ENCODE measurements at regions not wholly inside any gene's neighbourhood (a gene's known extent, or its start where the extent isn't known, plus 50 kb on each side); places are given as distances from the start of the nearest gene placed in this dataset.

DNA sequence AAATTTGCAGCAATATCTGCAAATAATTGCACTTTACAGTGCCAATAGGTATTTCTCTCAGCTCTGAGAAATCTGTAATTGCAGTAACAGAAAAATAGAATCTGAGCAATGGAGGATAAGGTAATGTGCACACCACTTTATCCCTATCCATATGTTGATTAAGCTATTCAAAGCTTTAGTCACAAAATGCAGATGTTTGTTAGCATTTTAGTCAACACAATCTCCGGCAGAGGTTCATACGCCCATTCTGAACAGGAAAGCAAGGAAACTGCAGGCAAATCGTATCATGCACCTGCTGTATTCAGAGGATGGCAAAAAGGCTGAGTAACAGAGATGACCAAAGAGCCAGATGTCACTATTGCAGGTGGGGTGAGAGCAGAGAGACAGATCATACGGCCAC, 566.2 kb upstream of the CDH2 start:
- no peak for TF ChIP-seq GATA2 (IDR thresholded peaks at IDR 0.05; ENCODE audit: low read depth, low read length)
- no peak for TF ChIP-seq GATA3 (IDR thresholded peaks at IDR 0.05; ENCODE audit: low read depth, low read length)

All from SH-SY5Y (cell line).